Activated gamma-delta T cell treated with Interleukin-2 at 50 U/mL for 16 hours (primary cell): ENCODE measurements at regions not wholly inside any gene's neighbourhood (a gene's known extent, or its start where the extent isn't known, plus 50 kb on each side); places are given as distances from the start of the nearest gene placed in this dataset.

ENCODE experiments used
- DNase-seq: peaks from one replicate; pipeline ENCODE4 v3.0.0-alpha.2; 2020

- no peak for DNase-seq
Observed at GRCh38 chr1:166221316-166221715, 54.5 kb upstream of the FAM78B start.

GRCh38 chr1:166233750-166234366 lies 67.1 kb upstream of the FAM78B start:
- no peak for DNase-seq

GRCh38 chr1:166235728-166236127 lies 68.9 kb upstream of the FAM78B start:
- no peak for DNase-seq

GRCh38 chr1:166237675-166238074 lies 70.9 kb upstream of the FAM78B start:
- DNase-seq = no peak

DNA sequence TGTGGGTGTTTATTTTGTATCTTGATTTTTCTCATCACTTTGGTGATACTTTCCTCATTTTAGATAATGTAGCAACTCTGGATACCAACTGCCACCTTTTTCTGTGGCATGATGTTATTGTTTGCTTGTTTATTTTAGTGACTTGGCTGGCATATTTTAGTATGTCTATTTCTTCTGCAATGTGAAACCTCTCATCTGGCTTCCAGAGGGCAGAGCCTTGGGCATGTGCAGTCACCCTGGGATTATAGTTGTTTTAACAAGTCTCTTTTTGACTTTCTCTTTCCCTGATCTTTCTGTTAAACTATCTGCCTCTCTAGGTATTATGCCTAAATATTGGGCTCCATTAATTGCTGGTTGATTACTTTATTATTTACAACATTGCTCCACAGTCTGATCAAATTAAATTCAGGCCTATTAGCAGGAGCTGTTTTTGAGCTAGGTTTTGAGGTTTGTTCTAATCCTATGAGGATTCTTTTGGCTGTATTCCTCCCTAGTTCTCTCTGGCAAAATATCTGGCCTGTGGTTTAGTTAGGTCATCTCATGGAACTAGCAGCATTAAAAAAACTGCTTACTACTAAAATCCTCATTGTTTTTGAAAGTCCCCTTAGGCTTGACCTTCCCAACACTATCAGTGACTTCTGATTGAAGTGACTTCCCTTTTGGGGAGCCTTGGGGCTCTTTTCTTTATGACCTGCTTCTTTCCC lies 86.4 kb upstream of the FAM78B start:
- no peak for DNase-seq

GRCh38 chr1:166258017-166258416 lies 91.2 kb upstream of the FAM78B start:
- no peak for DNase-seq

- no peak for DNase-seq
Observed at GRCh38 chr1:166261511-166261910, 94.7 kb upstream of the FAM78B start.

DNA sequence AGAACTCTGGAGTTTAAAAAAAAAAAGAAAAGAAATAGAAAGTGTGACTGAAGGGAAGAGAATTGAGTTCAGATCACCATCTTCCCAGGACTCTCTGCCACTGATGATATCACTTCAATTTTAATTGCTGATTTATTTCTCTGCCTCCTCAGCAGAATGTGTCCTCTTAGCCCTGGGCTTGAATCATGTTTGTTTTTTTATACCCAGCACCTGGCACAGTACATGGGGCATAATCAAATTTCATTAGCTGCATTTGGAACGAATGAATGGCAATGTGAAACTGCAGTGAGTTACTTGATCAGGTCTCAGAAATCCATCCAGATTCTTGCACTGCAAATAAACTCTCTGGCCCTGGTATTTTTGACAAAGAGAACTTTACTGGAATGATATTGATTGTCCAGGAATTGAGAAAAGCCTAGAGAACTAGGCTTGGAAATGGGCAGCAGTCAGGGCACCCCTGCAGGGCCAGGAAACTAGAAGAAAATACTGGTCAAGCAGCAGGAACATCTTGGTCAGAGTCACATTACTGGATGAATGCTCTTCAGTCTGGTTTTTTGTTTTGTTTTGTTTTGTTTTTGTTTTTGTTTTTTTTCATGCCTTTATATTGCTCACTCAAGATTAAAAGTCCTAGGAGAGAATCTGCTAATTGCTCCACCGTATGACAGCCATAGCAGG lies 103.8 kb upstream of the FAM78B start:
- DNase-seq = no peak

DNA sequence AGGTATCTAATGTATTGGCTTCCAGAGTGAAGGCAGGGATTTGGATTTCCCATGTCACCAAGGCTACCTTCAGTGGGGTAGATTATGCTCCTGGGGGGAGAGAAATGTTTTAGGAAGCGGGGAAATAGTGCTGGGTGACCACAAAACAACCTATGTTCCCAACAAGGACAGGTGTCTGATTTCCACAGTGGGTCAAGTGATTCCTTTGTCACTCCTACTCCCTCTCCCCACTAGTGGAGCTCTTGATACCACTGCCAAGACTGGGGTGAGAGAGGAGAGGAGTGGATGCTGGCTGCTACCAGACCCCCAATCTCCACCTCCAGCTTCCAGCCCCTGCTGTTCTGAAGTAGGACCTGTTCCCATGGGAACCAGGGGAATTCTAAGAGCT lies 104.3 kb upstream of the FAM78B start:
- no peak for DNase-seq

DNA sequence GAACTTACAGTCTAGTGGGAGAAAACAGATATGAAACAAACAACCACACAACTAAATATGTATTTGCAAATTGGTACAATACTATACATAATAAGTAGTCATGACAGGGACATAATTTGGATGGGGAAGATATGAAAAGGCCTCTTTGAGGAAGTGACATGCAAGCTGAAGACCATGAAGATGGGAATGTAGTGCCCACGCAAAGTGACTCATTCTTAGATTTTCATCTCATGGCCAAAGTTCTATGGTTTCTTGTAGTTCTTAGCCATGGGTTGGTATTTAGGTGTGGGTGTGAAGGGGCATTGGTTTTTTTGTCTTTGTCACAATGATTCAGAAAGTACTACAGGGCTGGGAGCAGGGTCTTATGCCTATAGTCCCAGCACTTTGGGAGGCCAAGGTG lies 105.4 kb upstream of the FAM78B start:
- DNase-seq = no peak

DNA sequence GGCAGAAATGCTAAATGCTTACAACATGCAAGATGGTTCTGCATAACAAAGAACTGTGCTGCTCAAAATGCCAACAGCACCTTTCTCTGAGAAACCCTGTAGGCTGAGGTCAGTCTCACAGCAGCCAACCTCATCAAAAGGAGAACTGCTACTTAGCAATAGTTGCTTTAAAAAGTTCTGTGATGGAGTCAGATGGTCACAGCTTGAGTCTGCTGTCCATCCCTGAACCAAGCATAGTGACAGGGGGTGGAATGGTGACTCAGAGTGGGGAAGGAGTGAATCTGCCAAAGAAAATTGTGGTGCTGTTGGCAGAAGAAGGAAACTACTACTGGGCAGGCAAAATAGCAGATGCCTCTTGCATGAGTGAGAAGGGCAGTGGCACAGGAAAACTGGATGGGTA lies 106.0 kb upstream of the FAM78B start:
- no peak for DNase-seq

- DNase-seq = no peak
Observed at GRCh38 chr1:166273618-166274017, 106.8 kb upstream of the FAM78B start.

- DNase-seq = no peak
Observed at GRCh38 chr1:166282391-166283137, 115.8 kb upstream of the FAM78B start.

DNA sequence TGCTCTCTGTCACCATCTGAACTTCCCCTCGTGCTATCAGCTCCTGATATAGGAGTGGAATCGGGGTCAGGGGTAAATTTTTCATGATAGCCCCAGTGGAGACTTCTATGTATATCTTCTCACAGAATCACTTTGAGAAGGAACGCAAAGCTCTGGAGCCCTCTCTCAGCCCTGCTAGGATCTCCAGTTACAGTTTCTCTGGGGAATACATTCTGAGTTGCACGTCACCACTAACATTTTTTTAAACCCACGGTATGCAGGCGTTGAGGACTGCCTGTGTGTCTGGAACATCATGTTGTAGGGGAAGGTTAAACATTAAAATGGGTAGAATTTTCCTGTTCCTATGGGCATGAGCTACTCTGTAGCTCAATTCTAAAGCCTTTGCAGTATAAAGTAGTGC lies 116.4 kb upstream of the FAM78B start:
- DNase-seq = no peak

DNA sequence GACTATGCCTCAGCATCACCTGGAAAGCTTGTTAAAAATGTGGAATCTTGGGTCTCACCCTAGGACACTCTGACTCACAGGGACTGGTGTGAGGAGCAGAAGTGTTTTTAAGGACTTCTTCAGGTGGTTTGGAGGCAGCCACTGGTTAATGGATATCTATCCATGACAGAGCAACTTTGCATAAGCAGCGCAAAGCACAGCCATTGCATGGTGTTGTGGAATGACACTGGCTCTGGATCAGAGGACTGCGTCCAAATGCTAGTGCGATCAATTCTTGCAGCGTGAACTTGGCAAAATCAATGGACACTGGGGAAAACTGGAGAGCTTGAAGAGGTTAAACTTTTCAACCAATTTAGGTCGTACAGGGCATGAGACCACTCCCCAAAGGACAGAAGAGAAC lies 116.8 kb upstream of the FAM78B start:
- DNase-seq = no peak

DNA sequence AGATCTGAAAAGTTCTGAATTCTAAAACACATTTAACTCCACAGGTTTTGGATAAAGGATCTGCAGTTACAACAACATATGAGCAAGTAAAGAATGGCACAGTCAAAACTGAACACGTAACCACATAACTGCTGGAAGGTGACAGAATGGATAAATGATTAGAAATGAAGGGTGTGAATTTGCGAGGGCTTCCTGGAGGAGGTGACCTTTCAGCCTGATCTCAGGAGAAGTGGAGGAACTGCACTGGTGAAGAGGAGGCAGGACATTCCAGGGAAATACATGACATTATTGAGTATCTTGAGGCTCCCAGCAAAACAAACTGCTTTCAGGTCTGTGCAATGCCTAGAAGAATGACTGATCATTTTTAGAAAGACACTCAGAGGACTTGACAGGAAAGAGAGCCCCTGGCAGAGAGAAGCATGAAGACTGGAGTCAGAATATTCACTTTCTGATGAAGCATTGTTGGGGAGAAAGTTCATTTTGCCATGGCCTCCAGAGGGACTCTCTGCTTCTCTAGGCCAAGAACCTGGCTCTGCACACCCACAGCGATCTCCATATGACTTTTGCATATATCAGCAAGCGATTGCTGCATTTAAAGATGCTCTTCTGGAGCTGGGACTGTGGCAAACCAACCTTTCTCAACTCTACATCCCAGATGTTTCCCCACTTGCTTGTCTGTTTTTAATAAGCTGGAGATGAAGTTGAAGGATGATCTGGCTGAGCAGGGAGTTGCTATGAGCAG lies 122.7 kb upstream of the FAM78B start:
- DNase-seq = no peak

DNA sequence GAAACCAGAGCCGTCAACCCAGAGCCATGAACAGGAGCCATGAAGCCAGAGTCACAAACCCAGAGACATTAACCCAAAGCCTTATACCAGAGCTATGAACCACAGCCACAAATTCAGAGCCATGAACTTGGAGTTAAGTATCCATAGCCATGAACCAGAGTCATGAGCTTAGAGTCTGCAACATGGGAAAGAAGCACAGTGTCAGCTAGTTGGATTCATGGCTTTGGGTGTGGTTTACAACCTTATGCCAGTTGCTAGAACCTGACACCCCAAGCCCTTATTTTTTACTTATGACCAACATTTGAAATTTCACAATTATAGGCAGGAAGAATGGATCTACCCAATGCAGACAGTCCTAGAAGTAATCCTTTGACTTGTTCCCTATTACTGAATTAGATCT lies 128.9 kb upstream of the FAM78B start:
- no peak for DNase-seq

GRCh38 chr1:166297993-166298392 lies 131.2 kb upstream of the FAM78B start:
- no peak for DNase-seq

GRCh38 chr1:166300767-166301166 lies 134.0 kb upstream of the FAM78B start:
- DNase-seq = no peak

GRCh38 chr1:166302989-166303758 lies 136.4 kb upstream of the FAM78B start:
- DNase-seq = no peak

DNA sequence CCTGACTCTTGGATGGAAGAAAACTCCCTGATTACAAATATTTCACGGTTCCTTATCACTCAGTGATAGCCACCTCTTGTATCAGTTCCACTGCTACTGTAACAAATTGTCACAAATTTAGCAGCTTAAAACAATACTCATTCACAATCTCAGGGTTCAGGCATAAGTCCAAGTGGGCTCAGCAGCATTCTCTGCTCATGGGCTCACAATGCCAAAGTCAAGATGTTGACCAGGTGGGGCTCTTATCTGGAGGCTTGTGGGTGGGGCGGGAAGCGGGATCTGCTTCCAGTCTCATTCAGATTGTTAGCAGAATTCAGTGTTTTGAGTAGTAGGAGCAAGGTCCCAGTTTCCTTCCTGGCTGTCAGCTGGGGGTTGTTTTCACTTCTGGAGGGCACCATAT lies 137.3 kb upstream of the FAM78B start:
- no peak for DNase-seq

- no peak for DNase-seq
Observed at GRCh38 chr1:166305371-166305770, 138.6 kb upstream of the FAM78B start.
